ENCODE measurements at regions not wholly inside any gene's neighbourhood (a gene's known extent, or its start where the extent isn't known, plus 50 kb on each side); places are given as distances from the start of the nearest gene placed in this dataset.

DNA sequence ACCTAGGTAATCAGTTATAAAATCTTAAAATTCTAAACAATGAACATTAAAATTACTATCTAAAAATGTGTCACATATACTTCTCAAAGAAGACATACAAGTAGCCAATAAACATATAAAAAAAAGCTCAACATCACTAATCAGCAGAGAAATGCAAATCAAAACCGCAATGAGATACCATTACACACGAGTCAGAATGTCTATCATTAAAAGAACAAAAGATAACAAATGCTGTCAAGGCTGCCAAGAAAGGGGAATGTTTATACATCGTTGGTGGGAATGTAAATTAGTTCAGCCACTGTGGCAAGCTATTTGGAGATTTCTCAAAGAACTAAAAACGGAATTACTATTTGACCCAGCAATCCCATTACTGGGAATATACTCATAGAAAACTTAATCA lies 310.3 kb upstream of the EDNRB start:
- POLR2A ChIA-PET: no interaction called here
- no peak overlapping the region for H3K4me3 Mint-ChIP-seq
- DNase-seq: no peak

DNA sequence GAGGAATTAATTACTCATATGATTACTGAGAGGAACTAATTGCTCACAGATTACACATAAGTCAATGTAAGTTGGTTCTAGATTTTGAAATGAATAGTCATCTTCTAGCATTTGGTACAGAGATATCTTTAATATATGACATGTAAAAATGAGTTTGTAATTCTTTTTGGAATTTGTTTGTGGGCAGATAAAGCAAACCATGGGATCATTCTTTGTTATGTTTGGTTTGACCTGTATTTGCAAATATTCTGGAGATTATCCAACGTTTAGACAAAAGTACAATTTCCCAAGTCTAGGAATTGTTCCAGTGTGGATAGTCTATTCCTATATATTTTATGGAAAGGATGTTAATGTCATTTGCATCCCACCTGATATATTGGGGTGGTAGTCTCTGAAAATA lies 309.6 kb upstream of the EDNRB start:
- no peak for DNase-seq
- POLR2A ChIA-PET: no interaction called here
- Mint-ChIP-seq H3K27me3 (peaks cover 0 to 6% (median 4%) of the 10 kb centered on the region in 5 donors), H3K9me3 (peaks cover 0 to 5% (median 0%) of the 10 kb centered on the region in 9 donors), H3K4me3 (no peak overlapping the region), H3K4me1 (no peaks in the 10 kb centered on the region), H3K36me3 (no peaks in the 10 kb centered on the region), H3K27ac (no peak overlapping the region)
- no peak for ATAC-seq

More for the DNA sequence above, 310.3 kb upstream of the EDNRB start:
- Mint-ChIP-seq H3K27me3 (peaks cover 0 to 6% (median 4%) of the 10 kb centered on the region in 5 donors), H3K9me3 (peaks cover 0 to 5% (median 0%) of the 10 kb centered on the region in 9 donors), H3K4me1 (no peaks in the 10 kb centered on the region), H3K27ac (no peak overlapping the region), H3K36me3 (no peaks in the 10 kb centered on the region)
- no peak for ATAC-seq

GRCh38 chr13:78227709-78228108 lies 309.1 kb upstream of the EDNRB start:
- Mint-ChIP-seq H3K27ac (no peak overlapping the region), H3K4me1 (no peaks in the 10 kb centered on the region), H3K4me3 (no peak overlapping the region), H3K27me3 (peaks cover 0 to 4% (median 3%) of the 10 kb centered on the region in 5 donors), H3K36me3 (no peaks in the 10 kb centered on the region), H3K9me3 (peaks cover 0 to 5% (median 0%) of the 10 kb centered on the region in 9 donors)
- DNase-seq: no peak
- ATAC-seq: no peak
- POLR2A ChIA-PET: no interaction called here

DNA sequence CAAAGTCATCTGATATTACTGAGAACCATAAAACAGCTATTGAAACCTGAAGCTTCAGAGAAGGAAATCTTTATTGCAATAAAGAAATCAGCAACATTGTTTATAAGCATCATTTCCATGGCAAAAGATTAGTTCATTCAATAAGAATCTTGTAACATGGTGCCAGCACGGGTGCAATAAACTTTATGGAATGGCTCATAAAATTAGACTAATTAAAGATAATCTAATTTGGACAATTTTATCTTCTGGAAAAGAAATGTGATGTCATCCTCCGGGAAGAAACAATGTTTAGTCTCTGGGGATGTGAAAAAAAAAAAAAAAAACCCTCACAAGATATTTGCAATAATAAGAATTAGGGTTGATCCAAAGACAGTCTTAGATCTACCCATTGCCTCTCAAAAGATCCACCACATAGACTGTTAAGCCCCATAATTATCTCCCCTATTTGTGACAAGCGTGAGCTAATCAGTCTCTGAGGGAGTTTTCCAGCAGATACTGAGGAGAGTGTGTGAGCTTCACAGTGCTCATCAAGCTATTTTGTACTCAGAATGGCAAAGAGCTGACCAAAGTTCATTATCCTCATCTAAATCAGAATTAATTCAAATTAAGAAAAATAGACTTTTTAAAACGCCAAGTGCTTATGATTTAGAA lies 297.0 kb upstream of the EDNRB start:
- Mint-ChIP-seq H3K4me3 (no peak overlapping the region), H3K27ac (no peak overlapping the region), H3K4me1 (no peaks in the 10 kb centered on the region), H3K9me3 (no peaks in the 10 kb centered on the region), H3K36me3 (no peaks in the 10 kb centered on the region), H3K27me3 (peaks cover 0 to 14% (median 3%) of the 10 kb centered on the region in 5 donors)
- POLR2A ChIA-PET: no interaction called here
- no peak for DNase-seq
- ATAC-seq: no peak

DNA sequence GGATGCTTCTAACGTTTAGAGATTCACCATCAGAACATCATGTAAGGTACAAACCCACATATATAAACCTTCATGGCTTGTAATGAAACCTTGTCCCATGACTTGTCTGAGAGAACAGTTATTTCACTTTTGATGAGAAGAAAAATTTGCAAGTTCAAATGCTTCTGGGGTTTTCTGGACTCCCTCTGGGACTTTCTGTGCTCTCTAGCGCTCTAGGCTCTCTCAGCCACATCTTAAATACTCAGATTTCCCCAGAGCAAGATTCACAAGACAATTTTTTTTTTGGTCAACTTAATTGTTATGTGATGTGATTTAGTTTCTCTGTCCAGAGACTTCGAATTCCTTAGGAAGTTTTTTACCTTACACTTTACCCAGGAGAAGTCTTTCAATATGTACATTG lies 282.8 kb upstream of the EDNRB start:
- no peaks in the 10 kb centered on the region for H3K36me3 Mint-ChIP-seq

GRCh38 chr13:78198821-78199220 lies 280.2 kb upstream of the EDNRB start:
- no peak overlapping the region for H3K27ac Mint-ChIP-seq

More for the DNA sequence above, 282.8 kb upstream of the EDNRB start:
- Mint-ChIP-seq H3K27me3 (peaks cover 2 to 18% (median 6%) of the 10 kb centered on the region in 5 donors), H3K4me3 (no peak overlapping the region), H3K9me3 (peaks cover 0 to 2% (median 0%) of the 10 kb centered on the region in 9 donors), H3K4me1 (no peaks in the 10 kb centered on the region), H3K27ac (no peak overlapping the region)
- no peak for DNase-seq
- ATAC-seq: no peak
- POLR2A ChIA-PET: no interaction called here

GRCh38 chr13:78198419-78198818 lies 279.8 kb upstream of the EDNRB start:
- no peaks in the 10 kb centered on the region for H3K36me3 Mint-ChIP-seq
- peaks cover 0 to 18% (median 6%) of the 10 kb centered on the region in 5 donors for H3K27me3 Mint-ChIP-seq
- no peak overlapping the region for H3K4me3 Mint-ChIP-seq
- H3K27ac Mint-ChIP-seq: no peak overlapping the region
- H3K4me1 Mint-ChIP-seq: no peaks in the 10 kb centered on the region
- POLR2A ChIA-PET: no interaction called here
- H3K9me3 Mint-ChIP-seq: no peaks in the 10 kb centered on the region
- no peak for DNase-seq
- ATAC-seq: no peak

More at GRCh38 chr13:78198821-78199220, 280.2 kb upstream of the EDNRB start:
- Mint-ChIP-seq H3K9me3 (no peaks in the 10 kb centered on the region), H3K4me3 (no peak overlapping the region), H3K27me3 (peaks cover 0 to 18% (median 6%) of the 10 kb centered on the region in 5 donors), H3K36me3 (no peaks in the 10 kb centered on the region), H3K4me1 (no peaks in the 10 kb centered on the region)
- no peak for DNase-seq
- ATAC-seq: no peak
- POLR2A ChIA-PET: no interaction called here

DNA sequence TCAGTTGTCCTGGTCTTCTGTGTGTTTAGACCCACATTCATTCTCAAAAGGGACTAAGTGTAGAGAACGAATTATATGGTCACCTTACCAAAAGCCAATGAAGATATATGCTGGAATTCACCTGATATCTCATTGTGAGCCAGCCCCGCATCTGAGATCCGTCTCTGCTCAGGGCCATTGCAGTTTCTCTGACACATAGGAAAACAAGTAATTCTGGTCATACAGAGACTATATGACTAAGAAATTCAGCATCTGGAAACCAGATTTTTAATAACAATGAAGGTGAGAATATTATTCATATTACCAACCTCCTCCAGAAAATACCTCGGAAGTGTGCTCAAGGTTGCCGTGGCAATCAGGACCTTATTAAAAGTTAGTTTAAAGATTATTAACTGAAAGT lies 278.6 kb upstream of the EDNRB start:
- ATAC-seq (no peak), DNase-seq (no peak)
- POLR2A ChIA-PET: no interaction called here
- Mint-ChIP-seq H3K4me3 (no peak overlapping the region), H3K4me1 (no peaks in the 10 kb centered on the region), H3K27ac (no peak overlapping the region), H3K27me3 (peaks cover 0 to 12% (median 6%) of the 10 kb centered on the region in 5 donors), H3K36me3 (no peaks in the 10 kb centered on the region), H3K9me3 (no peaks in the 10 kb centered on the region)

DNA sequence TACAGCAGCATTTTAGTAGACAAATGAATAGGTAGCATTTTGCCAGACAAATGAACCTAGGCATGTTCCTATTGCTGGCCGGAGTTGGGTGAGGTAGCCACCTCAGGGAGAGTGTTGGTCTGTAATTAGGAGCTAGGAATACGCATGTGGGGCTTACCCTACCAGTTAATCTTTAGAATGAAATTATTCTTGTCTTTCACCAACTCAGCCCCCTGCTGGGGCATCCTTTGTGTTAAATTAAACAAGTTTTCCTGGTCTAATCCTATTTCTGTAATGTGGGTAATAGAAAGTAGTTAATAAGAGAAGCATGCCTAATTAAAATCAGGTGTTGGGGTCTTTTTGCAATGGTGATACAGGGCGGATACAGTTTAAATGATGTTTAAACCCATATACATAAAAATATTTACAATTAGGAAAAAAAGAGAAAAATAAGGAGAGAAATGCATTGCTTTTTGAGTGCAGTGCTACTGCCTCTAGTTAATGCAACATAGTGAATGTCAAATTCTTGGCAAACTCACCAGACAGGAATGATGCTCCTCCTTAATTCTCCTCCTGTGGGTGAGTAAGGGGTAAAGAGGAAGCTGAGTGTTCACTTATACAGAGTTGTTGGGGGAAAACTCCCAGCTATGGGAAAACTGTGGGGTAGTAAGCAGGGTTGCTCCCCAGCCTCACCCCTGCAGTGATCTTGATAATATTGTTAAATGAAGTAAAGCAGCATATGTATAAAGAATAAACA lies 276.4 kb upstream of the EDNRB start:
- Mint-ChIP-seq H3K9me3 (no peaks in the 10 kb centered on the region), H3K4me1 (no peaks in the 10 kb centered on the region), H3K36me3 (no peaks in the 10 kb centered on the region), H3K27ac (no peak overlapping the region), H3K27me3 (peaks cover under 1 to 21% (median 4%) of the 10 kb centered on the region in 5 donors), H3K4me3 (no peak overlapping the region)
- POLR2A ChIA-PET: no interaction called here
- ATAC-seq: no peak
- DNase-seq: no peak

GRCh38 chr13:78193846-78194245 lies 275.2 kb upstream of the EDNRB start:
- ATAC-seq (no peak), DNase-seq (no peak)
- POLR2A ChIA-PET: no interaction called here
- Mint-ChIP-seq H3K27me3 (peaks cover 2 to 19% (median 4%) of the 10 kb centered on the region in 5 donors), H3K4me1 (no peaks in the 10 kb centered on the region), H3K27ac (no peak overlapping the region), H3K36me3 (no peaks in the 10 kb centered on the region), H3K9me3 (no peaks in the 10 kb centered on the region), H3K4me3 (no peak overlapping the region)

DNA sequence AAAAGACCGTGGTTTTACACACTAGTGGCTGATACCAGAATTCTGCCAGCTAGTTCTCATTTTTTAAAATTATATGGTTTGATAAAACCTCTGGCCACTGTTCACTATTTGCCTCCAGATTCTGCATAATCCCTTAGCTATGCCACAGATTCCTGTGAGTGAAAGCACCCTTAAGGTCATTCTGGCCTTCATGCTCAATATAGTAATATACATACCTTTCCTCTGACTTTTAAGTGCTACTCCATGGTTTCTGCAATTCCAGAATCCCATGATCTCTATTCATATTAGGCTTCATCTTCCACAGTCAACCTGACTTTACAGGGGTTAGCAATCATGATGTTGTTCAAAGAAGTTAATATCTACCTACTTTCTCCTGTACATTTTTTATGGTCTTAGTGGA lies 274.1 kb upstream of the EDNRB start:
- POLR2A ChIA-PET: no interaction called here
- no peak overlapping the region for H3K4me3 Mint-ChIP-seq
- no peaks in the 10 kb centered on the region for H3K9me3 Mint-ChIP-seq

GRCh38 chr13:78190296-78190695 lies 271.7 kb upstream of the EDNRB start:
- POLR2A ChIA-PET: no interaction called here
- DNase-seq (no peak), ATAC-seq (no peak)
- Mint-ChIP-seq H3K27me3 (peaks cover 0 to 18% (median 5%) of the 10 kb centered on the region in 5 donors), H3K27ac (no peak overlapping the region), H3K4me1 (no peaks in the 10 kb centered on the region), H3K9me3 (no peaks in the 10 kb centered on the region), H3K4me3 (no peak overlapping the region), H3K36me3 (no peaks in the 10 kb centered on the region)

More for the DNA sequence above, 274.1 kb upstream of the EDNRB start:
- DNase-seq (no peak), ATAC-seq (no peak)
- no peak overlapping the region for H3K27ac Mint-ChIP-seq
- peaks cover 2 to 18% (median 7%) of the 10 kb centered on the region in 5 donors for H3K27me3 Mint-ChIP-seq
- no peaks in the 10 kb centered on the region for H3K36me3 Mint-ChIP-seq
- no peaks in the 10 kb centered on the region for H3K4me1 Mint-ChIP-seq

DNA sequence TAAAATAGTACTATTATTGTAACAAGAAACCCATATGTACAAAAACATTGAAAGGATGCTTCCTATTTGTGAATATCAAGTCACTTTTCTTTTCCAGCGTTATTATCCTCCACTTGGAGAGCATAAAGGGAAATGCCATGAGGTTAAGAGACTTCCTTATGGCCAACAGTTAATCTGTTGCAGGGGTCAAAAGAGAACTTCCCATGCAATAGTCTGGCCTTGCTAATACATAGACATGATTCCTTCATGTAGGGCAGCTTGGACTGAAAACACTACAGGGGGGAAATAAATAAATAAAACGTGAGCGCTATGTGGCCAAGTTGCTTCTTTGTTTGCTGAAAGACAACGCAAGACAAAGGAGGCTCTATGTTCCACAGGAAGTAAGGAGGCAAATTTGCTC lies 269.1 kb upstream of the EDNRB start:
- no peak overlapping the region for H3K4me3 Mint-ChIP-seq
- H3K9me3 Mint-ChIP-seq: peaks cover 0 to 1% (median 0%) of the 10 kb centered on the region in 9 donors
- H3K36me3 Mint-ChIP-seq: no peaks in the 10 kb centered on the region
- POLR2A ChIA-PET: no interaction called here
- H3K4me1 Mint-ChIP-seq: no peaks in the 10 kb centered on the region
- H3K27ac Mint-ChIP-seq: no peak overlapping the region
- ATAC-seq: no peak
- no peak for DNase-seq
- H3K27me3 Mint-ChIP-seq: peaks cover 0 to 18% (median 5%) of the 10 kb centered on the region in 5 donors
